Thyroid gland (tissue), 4 donors: ENCODE measurements at regions not wholly inside any gene's neighbourhood (a gene's known extent, or its start where the extent isn't known, plus 50 kb on each side); places are given as distances from the start of the nearest gene placed in this dataset.

Experiments
- DNase-seq, 2 donors: peaks; one replicate each; pipeline ENCODE4 v3.0.0-alpha.2; 2019
- H3K27ac ChIP-seq, 3 donors: fragments of 200-600 bp; sonication (generic); 1 replicate in 2 of 3; 2 replicates in 1 of 3; pipeline ENCODE4 v1.5.1; 2016 to 2019; ENCODE audit warnings: mild to moderate bottlenecking in 1 of 3, moderate library complexity in 1 of 3
- H3K27me3 ChIP-seq: fragments of 200-600 bp; sonication (generic); one replicate; pipeline ENCODE4 v1.5.1; 2019
- H3K36me3 ChIP-seq, 2 donors: fragments of 200-600 bp; sonication (generic); one replicate each; pipeline ENCODE4 v1.5.1; 2016 to 2019
- H3K4me1 ChIP-seq, 2 donors: fragments of 200-600 bp; sonication (generic); one replicate each; pipeline ENCODE4 v1.5.1; 2017 to 2019
- H3K4me3 ChIP-seq, 3 donors: fragments of 200-600 bp; sonication (generic); replicated peaks in 1 of 3; 1 replicate in 2 of 3; 2 replicates in 1 of 3; pipeline ENCODE4 v1.5.1; 2016; ENCODE audit warnings: mild to moderate bottlenecking in 1 of 3
- H3K9me3 ChIP-seq: fragments of 200-600 bp; sonication (generic); one replicate; pipeline ENCODE4 v1.5.1; 2017
- POLR2A ChIP-seq, 2 donors: fragments of 450-650 bp; IDR thresholded peaks; one replicate each; pipeline ENCODE4 v1.6.1; 2017; ENCODE audit warnings: antibody characterized with exemption in 2 of 2, mild to moderate bottlenecking in 2 of 2, moderate library complexity in 1 of 2
- WGBS, 2 donors: methylation state at CpG; one replicate each; pipeline ENCODE4 v1.1.5; 2017; 5-methylcytosine and 5-hydroxymethylcytosine counted together
- intact Hi-C: fragments of 100-400 bp; cut with DNase I; formaldehyde crosslinking; loops from one replicate; pipeline ENCODE4 v1.15.1; 2023
- TF ChIP-seq, protein P1 (sequence below), 6 experiments: fragments of 200-600 bp in 3 of 6; fragments of 450-650 bp in 3 of 6; sonication (generic) in 3 of 6; IDR thresholded peaks; one replicate each; pipeline ENCODE4 v1.5.1; 2016 to 2019; ENCODE audit warnings: antibody characterized with exemption in 6 of 6, mild to moderate bottlenecking in 2 of 6, inconsistent platforms in 1 of 6, moderate library complexity in 1 of 6

DNA sequence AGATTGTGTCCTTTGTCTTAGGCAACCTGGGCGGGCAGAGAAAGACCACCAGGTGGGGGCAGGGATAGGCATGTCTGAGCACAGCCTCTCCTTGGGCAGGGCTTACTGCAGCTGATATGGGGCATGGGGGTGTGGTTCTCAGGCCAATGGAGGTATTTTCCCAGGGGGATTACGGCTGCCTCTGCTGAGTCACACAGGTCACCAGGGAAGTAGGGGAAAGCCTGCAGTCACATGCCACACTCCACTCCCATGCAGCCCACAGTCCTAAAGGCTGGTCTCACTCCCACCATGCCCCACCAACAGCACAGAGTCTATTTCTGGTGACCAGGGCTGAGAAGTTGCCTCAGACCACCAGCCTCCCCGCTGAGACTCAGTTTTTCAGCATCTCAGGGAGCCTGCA is 466.4 kb downstream of the DIPK2A start:
- no peak for DNase-seq
- intact Hi-C loops, result no loop called here
- Histone ChIP-seq H3K27me3 (no peaks in the 10 kb centered on the region), H3K27ac (no peak overlapping the region), H3K9me3 (no peaks in the 10 kb centered on the region), H3K4me3 (no peak overlapping the region), H3K36me3 (no peaks in the 10 kb centered on the region), H3K4me1 (no peaks in the 10 kb centered on the region)
- 82 to 92% methylated on average over 3 of the region's 3 CpGs for WGBS, 2 donors
- TF ChIP-seq, protein P1, sequence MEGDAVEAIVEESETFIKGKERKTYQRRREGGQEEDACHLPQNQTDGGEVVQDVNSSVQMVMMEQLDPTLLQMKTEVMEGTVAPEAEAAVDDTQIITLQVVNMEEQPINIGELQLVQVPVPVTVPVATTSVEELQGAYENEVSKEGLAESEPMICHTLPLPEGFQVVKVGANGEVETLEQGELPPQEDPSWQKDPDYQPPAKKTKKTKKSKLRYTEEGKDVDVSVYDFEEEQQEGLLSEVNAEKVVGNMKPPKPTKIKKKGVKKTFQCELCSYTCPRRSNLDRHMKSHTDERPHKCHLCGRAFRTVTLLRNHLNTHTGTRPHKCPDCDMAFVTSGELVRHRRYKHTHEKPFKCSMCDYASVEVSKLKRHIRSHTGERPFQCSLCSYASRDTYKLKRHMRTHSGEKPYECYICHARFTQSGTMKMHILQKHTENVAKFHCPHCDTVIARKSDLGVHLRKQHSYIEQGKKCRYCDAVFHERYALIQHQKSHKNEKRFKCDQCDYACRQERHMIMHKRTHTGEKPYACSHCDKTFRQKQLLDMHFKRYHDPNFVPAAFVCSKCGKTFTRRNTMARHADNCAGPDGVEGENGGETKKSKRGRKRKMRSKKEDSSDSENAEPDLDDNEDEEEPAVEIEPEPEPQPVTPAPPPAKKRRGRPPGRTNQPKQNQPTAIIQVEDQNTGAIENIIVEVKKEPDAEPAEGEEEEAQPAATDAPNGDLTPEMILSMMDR (IDR thresholded peaks at IDR 0.05), result no peak
- TF ChIP-seq POLR2A (IDR thresholded peaks at IDR 0.05), result no peak

DNA sequence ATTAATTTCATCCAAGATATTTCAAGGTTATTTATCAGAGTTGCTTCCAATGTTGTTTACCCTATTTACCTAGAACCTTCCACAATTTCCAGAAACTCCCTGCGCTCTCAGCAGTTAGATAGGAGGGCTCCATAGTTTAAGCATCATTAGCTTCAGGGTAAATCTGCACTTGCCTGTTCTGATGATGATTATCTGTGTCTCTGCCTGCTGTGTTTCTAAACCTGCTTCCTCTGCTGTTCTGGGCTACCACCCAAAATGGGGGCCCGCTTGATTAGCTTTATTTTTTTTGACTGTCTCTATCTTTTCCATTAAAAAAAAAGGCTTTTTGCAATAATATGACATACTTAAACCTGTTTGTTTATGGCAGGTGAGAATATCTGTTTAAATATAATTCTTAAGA is 472.4 kb downstream of the DIPK2A start:
- 92 to 95% methylated on average over 2 of the region's 2 CpGs for WGBS, 2 donors
- Histone ChIP-seq H3K27ac (no peak overlapping the region), H3K4me1 (no peaks in the 10 kb centered on the region), H3K36me3 (no peaks in the 10 kb centered on the region), H3K9me3 (no peaks in the 10 kb centered on the region), H3K4me3 (no peak overlapping the region), H3K27me3 (no peaks in the 10 kb centered on the region)
- intact Hi-C loops, result no loop called here
- DNase-seq, result no peak
- TF ChIP-seq, protein P1 (IDR thresholded peaks at IDR 0.05), result no peak
- no peak for TF ChIP-seq POLR2A (IDR thresholded peaks at IDR 0.05)

DNA sequence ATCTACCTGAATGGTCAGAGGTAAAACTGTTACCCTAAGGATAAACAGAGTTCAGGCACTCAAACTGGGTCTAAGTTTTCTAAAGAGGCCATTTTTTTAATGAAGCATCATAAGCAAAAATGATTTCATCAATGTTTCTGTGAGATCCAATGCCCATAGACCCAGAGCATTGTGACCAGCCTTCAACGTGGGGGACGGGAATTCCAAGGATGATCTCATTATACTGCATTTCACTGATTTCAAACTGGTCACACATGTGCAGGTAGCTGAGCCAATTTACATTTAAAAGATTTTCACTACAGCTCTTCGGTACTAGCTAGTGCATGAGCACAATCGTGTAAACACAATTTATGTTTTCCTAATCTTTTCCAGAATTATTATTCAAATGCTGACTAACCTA is 472.9 kb downstream of the DIPK2A start:
- no peaks in the 10 kb centered on the region for H3K9me3 ChIP-seq
- H3K36me3 ChIP-seq, result no peaks in the 10 kb centered on the region
- H3K4me1 ChIP-seq, result no peaks in the 10 kb centered on the region
- no peak overlapping the region for H3K4me3 ChIP-seq
- intact Hi-C loops, result no loop called here
- H3K27me3 ChIP-seq, result no peaks in the 10 kb centered on the region
- no peak for DNase-seq
- WGBS, 2 donors, result 89 to 90% methylated on average over 4 of the region's 4 CpGs
- TF ChIP-seq, protein P1 (IDR thresholded peaks at IDR 0.05), result no peak
- TF ChIP-seq POLR2A (IDR thresholded peaks at IDR 0.05), result no peak
- H3K27ac ChIP-seq, result no peak overlapping the region

DNA sequence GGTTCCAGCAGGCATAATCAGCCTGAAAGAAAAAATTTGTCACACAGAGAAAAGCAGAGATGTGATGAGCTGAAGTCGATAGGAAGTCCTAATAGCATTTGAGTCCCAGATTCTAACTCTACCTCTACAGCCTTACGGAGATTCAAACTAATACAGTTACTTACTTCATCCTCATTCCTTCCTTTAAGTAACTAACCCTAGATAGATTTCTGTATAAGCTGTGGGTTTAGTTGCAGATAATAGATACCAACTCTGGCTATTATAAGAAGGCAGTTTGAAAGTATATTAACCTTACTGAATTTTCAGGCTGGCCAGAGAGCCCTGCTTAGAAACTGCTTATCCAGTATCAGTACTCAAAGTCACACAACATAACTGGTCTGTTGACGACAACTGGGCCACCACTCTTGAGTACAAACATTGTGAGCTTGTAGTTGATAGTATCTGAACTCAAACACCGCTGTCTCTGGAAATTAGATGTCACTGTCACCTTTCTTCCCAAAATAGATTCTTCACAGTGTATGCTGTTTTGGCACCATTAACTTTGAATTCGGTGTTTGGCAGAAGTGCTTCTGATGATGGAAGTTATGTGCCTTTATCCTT is 484.3 kb downstream of the DIPK2A start:
- no peak for DNase-seq
- Histone ChIP-seq H3K27ac (no peak overlapping the region), H3K9me3 (no peaks in the 10 kb centered on the region), H3K4me1 (no peaks in the 10 kb centered on the region), H3K36me3 (no peaks in the 10 kb centered on the region), H3K27me3 (no peaks in the 10 kb centered on the region), H3K4me3 (no peak overlapping the region)
- WGBS, 2 donors, result 82 to 86% methylated on average over 5 of the region's 5 CpGs
- TF ChIP-seq POLR2A (IDR thresholded peaks at IDR 0.05), result no peak
- TF ChIP-seq, protein P1 (IDR thresholded peaks at IDR 0.05), result no peak
- intact Hi-C loops, result no loop called here

DNA sequence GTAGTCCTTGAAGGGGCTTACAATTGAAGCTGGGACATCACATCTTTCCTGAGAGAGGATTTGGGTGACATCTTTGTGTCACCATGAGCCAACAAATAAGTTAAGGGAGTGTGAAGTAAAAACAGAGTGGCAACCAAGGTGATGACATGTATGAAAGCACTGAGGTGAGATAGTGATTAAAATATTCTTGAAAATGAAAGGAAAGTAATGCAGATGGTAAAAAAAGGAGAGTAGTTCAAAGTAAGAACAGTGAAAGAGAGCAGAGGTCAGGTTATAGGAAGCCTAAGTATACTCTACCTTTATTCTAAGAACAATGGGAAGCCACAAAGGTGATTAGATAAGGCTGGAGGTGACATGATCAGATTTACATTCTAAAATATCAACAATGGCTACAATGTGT is 486.1 kb downstream of the DIPK2A start:
- H3K27me3 ChIP-seq, result no peaks in the 10 kb centered on the region
- no peak for DNase-seq
- H3K4me1 ChIP-seq, result no peaks in the 10 kb centered on the region
- H3K27ac ChIP-seq, result no peak overlapping the region
- no peaks in the 10 kb centered on the region for H3K9me3 ChIP-seq
- TF ChIP-seq POLR2A (IDR thresholded peaks at IDR 0.05), result no peak
- TF ChIP-seq, protein P1 (IDR thresholded peaks at IDR 0.05), result no peak
- intact Hi-C loops, result no loop called here
- no peak overlapping the region for H3K4me3 ChIP-seq
- no peaks in the 10 kb centered on the region for H3K36me3 ChIP-seq
